Nephron (organoid): ENCODE measurements at regions not wholly inside any gene's neighbourhood (a gene's known extent, or its start where the extent isn't known, plus 50 kb on each side); places are given as distances from the start of the nearest gene placed in this dataset.

Source experiments
- H3K27ac Mint-ChIP-seq, 3 experiments: 2 replicates each; pipeline ENCODE4 v1.8.0; 2020; ENCODE audit warnings: mixed read lengths in 3 of 3, mild to moderate bottlenecking in 2 of 3, moderate library complexity in 1 of 3
- H3K27me3 Mint-ChIP-seq: 2 replicates; pipeline ENCODE4 v1.8.0; 2021; ENCODE audit warnings: low read depth, mild to moderate bottlenecking, moderate library complexity, mixed read lengths
- H3K36me3 Mint-ChIP-seq: 2 replicates; pipeline ENCODE4 v1.8.0; 2020; ENCODE audit warnings: low read depth, mixed read lengths
- H3K4me1 Mint-ChIP-seq: 2 replicates; pipeline ENCODE4 v1.8.0; 2020; ENCODE audit warnings: mixed read lengths
- H3K4me3 Mint-ChIP-seq, 3 experiments: 2 replicates each; pipeline ENCODE4 v1.8.0; 2020; ENCODE audit warnings: mild to moderate bottlenecking in 3 of 3, mixed read lengths in 3 of 3, moderate library complexity in 2 of 3
- H3K9me3 Mint-ChIP-seq: 2 replicates; pipeline ENCODE4 v1.8.0; 2020; ENCODE audit warnings: mixed read lengths
- CTCF ChIP-seq, 3 experiments: fragments of 200-600 bp; sonication (generic); IDR thresholded peaks; one replicate each; pipeline ENCODE4 v1.5.0; 2021; ENCODE audit warnings: antibody characterized with exemption in 3 of 3; ENCODE audit not compliant: unreplicated experiment in 3 of 3

GRCh38 chr14:98187281-98187680, 1084.7 kb downstream of the BCL11B start:
- TF ChIP-seq CTCF (IDR thresholded peaks at IDR 0.05; ENCODE audit: unreplicated experiment in 3 of 3) = no peak
- Mint-ChIP-seq H3K9me3 (no peaks in the 10 kb centered on the region), H3K36me3 (no peaks in the 10 kb centered on the region), H3K4me3 (no peak overlapping the region), H3K27ac (no peak overlapping the region), H3K27me3 (peaks cover 20% of the 10 kb centered on the region), H3K4me1 (peaks cover 4% of the 10 kb centered on the region)

- Mint-ChIP-seq H3K27me3 (peaks cover 16% of the 10 kb centered on the region), H3K36me3 (no peaks in the 10 kb centered on the region), H3K4me3 (no peak overlapping the region)
Measured at GRCh38 chr14:98189062-98189461, 1082.9 kb downstream of the BCL11B start.

GRCh38 chr14:98189511-98189910, 1082.5 kb downstream of the BCL11B start:
- Mint-ChIP-seq H3K36me3 (no peaks in the 10 kb centered on the region), H3K4me3 (no peak overlapping the region), H3K27ac (no peak overlapping the region), H3K9me3 (no peaks in the 10 kb centered on the region), H3K4me1 (no peaks in the 10 kb centered on the region), H3K27me3 (peaks cover 16% of the 10 kb centered on the region)
- TF ChIP-seq CTCF (IDR thresholded peaks at IDR 0.05; ENCODE audit: unreplicated experiment in 3 of 3) = no peak

More at GRCh38 chr14:98189062-98189461, 1082.9 kb downstream of the BCL11B start:
- TF ChIP-seq CTCF (IDR thresholded peaks at IDR 0.05; ENCODE audit: unreplicated experiment in 3 of 3) = no peak
- H3K27ac Mint-ChIP-seq = no peak overlapping the region
- H3K4me1 Mint-ChIP-seq = no peaks in the 10 kb centered on the region
- H3K9me3 Mint-ChIP-seq = no peaks in the 10 kb centered on the region

GRCh38 chr14:98189944-98190343, 1082.1 kb downstream of the BCL11B start:
- no peak for TF ChIP-seq CTCF (IDR thresholded peaks at IDR 0.05; ENCODE audit: unreplicated experiment in 3 of 3)
- Mint-ChIP-seq H3K36me3 (no peaks in the 10 kb centered on the region), H3K9me3 (no peaks in the 10 kb centered on the region)

GRCh38 chr14:98192946-98193345, 1079.1 kb downstream of the BCL11B start:
- Mint-ChIP-seq H3K27me3 (peaks cover 17% of the 10 kb centered on the region), H3K36me3 (no peaks in the 10 kb centered on the region), H3K4me1 (no peaks in the 10 kb centered on the region), H3K4me3 (no peak overlapping the region), H3K27ac (no peak overlapping the region), H3K9me3 (no peaks in the 10 kb centered on the region)
- TF ChIP-seq CTCF (IDR thresholded peaks at IDR 0.05; ENCODE audit: unreplicated experiment in 3 of 3) = no peak

More at GRCh38 chr14:98189944-98190343, 1082.1 kb downstream of the BCL11B start:
- no peak overlapping the region for H3K4me3 Mint-ChIP-seq
- no peaks in the 10 kb centered on the region for H3K4me1 Mint-ChIP-seq
- H3K27ac Mint-ChIP-seq = no peak overlapping the region
- H3K27me3 Mint-ChIP-seq = peaks cover 17% of the 10 kb centered on the region

GRCh38 chr14:98194821-98195220, 1077.2 kb downstream of the BCL11B start:
- H3K36me3 Mint-ChIP-seq = no peaks in the 10 kb centered on the region
- H3K4me1 Mint-ChIP-seq = no peaks in the 10 kb centered on the region
- H3K27ac Mint-ChIP-seq = no peak overlapping the region
- H3K9me3 Mint-ChIP-seq = no peaks in the 10 kb centered on the region
- H3K27me3 Mint-ChIP-seq = peaks cover 15% of the 10 kb centered on the region
- no peak for TF ChIP-seq CTCF (IDR thresholded peaks at IDR 0.05; ENCODE audit: unreplicated experiment in 3 of 3)
- H3K4me3 Mint-ChIP-seq = no peak overlapping the region
